Smooth muscle cell (in vitro differentiated cells): ENCODE measurements at regions not wholly inside any gene's neighbourhood (a gene's known extent, or its start where the extent isn't known, plus 50 kb on each side); places are given as distances from the start of the nearest gene placed in this dataset.
A peak's percentile ranks its signal among the peaks of the same experiment; 100 is the strongest.

Source experiments
- DNase-seq: peaks from one replicate; lab custom pipeline; 2025; ENCODE audit not compliant: unreplicated experiment; lab: John Stamatoyannopoulos, UW
- H2AFZ ChIP-seq: fragments of 200-600 bp; sonication (generic); 2 replicates; pipeline ENCODE4 v1.6.0; 2016; ENCODE audit warnings: antibody characterized with exemption, low read depth, mild to moderate bottlenecking
- H3F3A ChIP-seq: fragments of 200-600 bp; sonication (generic); 2 replicates; pipeline ENCODE4 v1.6.0; 2017; ENCODE audit warnings: antibody characterized with exemption, low read depth
- H3K27ac ChIP-seq: fragments of 200-600 bp; sonication (generic); 2 replicates; pipeline ENCODE4 v1.5.1; 2016; ENCODE audit warnings: low read depth, mild to moderate bottlenecking
- H3K27me3 ChIP-seq: fragments of 200-600 bp; sonication (generic); 2 replicates; pipeline ENCODE4 v1.6.1; 2016; ENCODE audit warnings: low read depth, mild to moderate bottlenecking
- H3K36me3 ChIP-seq: fragments of 200-600 bp; sonication (generic); 2 replicates; pipeline ENCODE4 v1.5.1; 2016; ENCODE audit warnings: low read depth
- H3K4me1 ChIP-seq: fragments of 200-600 bp; sonication (generic); 2 replicates; pipeline ENCODE4 v1.5.1; 2016; ENCODE audit warnings: low read depth
- H3K4me2 ChIP-seq: fragments of 200-600 bp; sonication (generic); 2 replicates; pipeline ENCODE4 v1.6.0; 2016; ENCODE audit warnings: mild to moderate bottlenecking
- H3K4me3 ChIP-seq: fragments of 200-600 bp; sonication (generic); 2 replicates; pipeline ENCODE4 v1.5.1; 2016; ENCODE audit warnings: mild to moderate bottlenecking
- H3K79me2 ChIP-seq: fragments of 200-600 bp; sonication (generic); 2 replicates; pipeline ENCODE4 v1.6.0; 2016; ENCODE audit warnings: low read depth, mild to moderate bottlenecking
- H3K9ac ChIP-seq: fragments of 200-600 bp; sonication (generic); 2 replicates; pipeline ENCODE4 v1.6.0; 2016; ENCODE audit warnings: low read depth
- H3K9me3 ChIP-seq: fragments of 200-600 bp; sonication (generic); replicated peaks from 2 replicates; pipeline ENCODE4 v1.5.1; 2016; ENCODE audit warnings: low read depth
- H4K20me1 ChIP-seq: fragments of 200-600 bp; sonication (generic); 2 replicates; pipeline ENCODE4 v1.6.0; 2016; ENCODE audit warnings: low read depth
- WGBS: methylation state at CpG from one replicate; pipeline ENCODE4 v1.1.7; 2016; ENCODE audit warnings: low lambda C conversion rate; 5-methylcytosine and 5-hydroxymethylcytosine counted together
- TF ChIP-seq, protein P1 (sequence below): fragments of 200-600 bp; sonication (generic); IDR thresholded peaks from 2 replicates; pipeline ENCODE4 v1.5.1; 2017; ENCODE audit warnings: borderline replicate concordance, mild to moderate bottlenecking, antibody characterized with exemption; ENCODE audit not compliant: insufficient read depth, poor library complexity, severe bottlenecking

DNA sequence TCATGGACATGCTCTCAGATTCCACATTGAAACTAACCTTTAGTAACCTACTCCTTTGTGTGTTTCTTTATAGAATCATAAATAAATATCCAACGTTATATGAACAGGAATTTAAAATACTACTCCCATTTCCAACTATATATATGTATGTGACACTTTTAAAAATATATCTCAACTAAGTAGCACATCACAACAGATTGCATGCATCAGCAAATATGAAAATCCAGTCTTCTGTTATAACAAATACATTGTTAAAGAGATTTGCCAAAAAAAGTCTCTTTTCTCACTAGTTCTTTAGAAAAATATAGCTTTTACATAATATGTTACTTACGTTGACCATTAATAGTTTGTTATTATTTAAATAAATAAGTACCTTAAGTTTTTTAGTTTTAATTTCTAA lies 1608.6 kb upstream of the RAG2 start:
- 92% methylated on average over 2 of the region's 2 CpGs for WGBS
- Histone ChIP-seq H3K36me3 (no peaks in the 10 kb centered on the region), H4K20me1 (no peaks in the 10 kb centered on the region), H3K27ac (no peak overlapping the region), H3F3A (no peaks in the 10 kb centered on the region), H3K4me1 (no peaks in the 10 kb centered on the region), H3K4me2 (no peak overlapping the region), H3K9ac (no peak overlapping the region), H3K9me3 (no peaks in the 10 kb centered on the region), H2AFZ (no peak overlapping the region), H3K79me2 (no peaks in the 10 kb centered on the region), H3K4me3 (no peak overlapping the region), H3K27me3 (no peaks in the 10 kb centered on the region)
- DNase-seq: no peak
- TF ChIP-seq, protein P1, sequence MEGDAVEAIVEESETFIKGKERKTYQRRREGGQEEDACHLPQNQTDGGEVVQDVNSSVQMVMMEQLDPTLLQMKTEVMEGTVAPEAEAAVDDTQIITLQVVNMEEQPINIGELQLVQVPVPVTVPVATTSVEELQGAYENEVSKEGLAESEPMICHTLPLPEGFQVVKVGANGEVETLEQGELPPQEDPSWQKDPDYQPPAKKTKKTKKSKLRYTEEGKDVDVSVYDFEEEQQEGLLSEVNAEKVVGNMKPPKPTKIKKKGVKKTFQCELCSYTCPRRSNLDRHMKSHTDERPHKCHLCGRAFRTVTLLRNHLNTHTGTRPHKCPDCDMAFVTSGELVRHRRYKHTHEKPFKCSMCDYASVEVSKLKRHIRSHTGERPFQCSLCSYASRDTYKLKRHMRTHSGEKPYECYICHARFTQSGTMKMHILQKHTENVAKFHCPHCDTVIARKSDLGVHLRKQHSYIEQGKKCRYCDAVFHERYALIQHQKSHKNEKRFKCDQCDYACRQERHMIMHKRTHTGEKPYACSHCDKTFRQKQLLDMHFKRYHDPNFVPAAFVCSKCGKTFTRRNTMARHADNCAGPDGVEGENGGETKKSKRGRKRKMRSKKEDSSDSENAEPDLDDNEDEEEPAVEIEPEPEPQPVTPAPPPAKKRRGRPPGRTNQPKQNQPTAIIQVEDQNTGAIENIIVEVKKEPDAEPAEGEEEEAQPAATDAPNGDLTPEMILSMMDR: no peak

GRCh38 chr11:38191101-38191500 lies 1593.1 kb upstream of the RAG2 start:
- Histone ChIP-seq H3K4me3 (no peak overlapping the region), H3K4me2 (no peak overlapping the region), H3K36me3 (no peaks in the 10 kb centered on the region), H3F3A (no peaks in the 10 kb centered on the region), H3K27me3 (no peaks in the 10 kb centered on the region), H3K4me1 (no peaks in the 10 kb centered on the region), H2AFZ (no peak overlapping the region), H4K20me1 (no peaks in the 10 kb centered on the region), H3K9me3 (no peaks in the 10 kb centered on the region), H3K27ac (no peak overlapping the region), H3K9ac (no peak overlapping the region), H3K79me2 (no peaks in the 10 kb centered on the region)
- DNase-seq: no peak
- WGBS: 96% methylated on average over 1 of the region's 1 CpG
- TF ChIP-seq, protein P1: no peak

- Histone ChIP-seq H3K4me3 (no peak overlapping the region), H3K4me2 (no peak overlapping the region), H3K4me1 (no peaks in the 10 kb centered on the region), H3K27ac (no peak overlapping the region), H3K27me3 (no peaks in the 10 kb centered on the region), H2AFZ (peak overlapping the region; percentile 24), H3K79me2 (no peaks in the 10 kb centered on the region), H3F3A (no peaks in the 10 kb centered on the region), H3K36me3 (no peaks in the 10 kb centered on the region), H3K9ac (no peak overlapping the region), H4K20me1 (no peaks in the 10 kb centered on the region), H3K9me3 (no peaks in the 10 kb centered on the region)
- DNase-seq: no peak
- 48% methylated on average over 1 of the region's 1 CpG for WGBS
- TF ChIP-seq, protein P1: no peak
Measured at GRCh38 chr11:38182126-38182866, 1584.3 kb upstream of the RAG2 start.
